ENCODE measurements at regions not wholly inside any gene's neighbourhood (a gene's known extent, or its start where the extent isn't known, plus 50 kb on each side); places are given as distances from the start of the nearest gene placed in this dataset.

GRCh38 chr1:213783893-213784292 is 203.9 kb upstream of the PROX1 start:
- no peak overlapping the region for H3K4me2 ChIP-seq (ENCODE audit: control insufficient read depth, extremely low read depth, insufficient read depth, low read depth, low read length)
- TF ChIP-seq CTCF (optimal IDR thresholded peaks at IDR 0.05 in 1 of 3, IDR thresholded peaks at IDR 0.05 in 1 of 3, conservative IDR thresholded peaks at IDR 0.05 in 1 of 3; ENCODE audit: extremely low read depth in 1 of 3, insufficient read depth in 2 of 3, low read length in 3 of 3) (no peak), EZH2 (IDR thresholded peaks at IDR 0.05; ENCODE audit: low read length) (no peak)
- no peaks in the 10 kb centered on the region for H3K9me3 ChIP-seq (ENCODE audit: control insufficient read depth, low read depth, low read length)
- H4K20me1 ChIP-seq (ENCODE audit: control insufficient read depth, extremely low read depth, insufficient read depth, low read length), result no peaks in the 10 kb centered on the region
- peaks cover 4% of the 10 kb centered on the region for H3K27me3 ChIP-seq (ENCODE audit: control insufficient read depth, extremely low read depth, insufficient read depth, low read length)
- no peak overlapping the region for H3K27ac ChIP-seq (ENCODE audit: control insufficient read depth, insufficient read depth, low read length)
- no peak overlapping the region for H2AFZ ChIP-seq (ENCODE audit: control insufficient read depth, low read length)
- no peaks in the 10 kb centered on the region for H3K36me3 ChIP-seq (ENCODE audit: control insufficient read depth in 2 of 2, extremely low read depth in 1 of 2, insufficient read depth in 2 of 2, low read length in 2 of 2)
- H3K9me1 ChIP-seq (ENCODE audit: control insufficient read depth, extremely low read depth, insufficient read depth, low read length), result no peaks in the 10 kb centered on the region
- DNase-seq (ENCODE audit: low read depth, low spot score), result no peak
- no peak overlapping the region for H3K4me3 ChIP-seq (ENCODE audit: control insufficient read depth in 2 of 3, extremely low read depth in 1 of 3, insufficient read depth in 2 of 3, low read depth in 1 of 3, low read length in 3 of 3)
- H3K9ac ChIP-seq (ENCODE audit: control insufficient read depth, extremely low read depth, insufficient read depth, low read length), result no peak overlapping the region
- dilution Hi-C loops (cut with MboI; ENCODE audit: extremely low pct_ligation_motif_present, low sequenced_read_pairs), result no loop called here
- no peaks in the 10 kb centered on the region for H3K4me1 ChIP-seq (ENCODE audit: control insufficient read depth, extremely low read depth, insufficient read depth, low read length)
- FAIRE-seq, result no peak
- H3K79me2 ChIP-seq (ENCODE audit: control insufficient read depth, insufficient read depth, low read length), result no peaks in the 10 kb centered on the region

DNA sequence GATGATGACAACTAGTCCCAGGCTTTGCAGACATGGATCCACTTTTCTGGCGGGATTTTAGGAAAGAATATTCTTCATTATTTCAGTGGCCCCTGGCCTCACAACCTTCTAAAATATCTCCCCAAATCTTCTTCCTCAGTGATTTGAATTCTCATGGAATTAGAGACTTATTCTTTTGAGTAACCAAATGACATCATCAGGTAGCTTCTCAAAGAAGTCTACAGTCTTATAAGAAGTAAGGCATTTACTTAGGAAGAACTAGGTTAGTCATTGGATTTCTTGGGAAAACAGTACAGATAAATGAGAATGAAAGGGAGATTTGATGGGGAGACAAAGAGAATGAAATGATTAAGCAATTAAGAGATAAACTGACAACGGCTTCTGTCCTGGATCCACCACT is 201.1 kb upstream of the PROX1 start:
- Histone ChIP-seq H4K20me1 (ENCODE audit: control insufficient read depth, extremely low read depth, insufficient read depth, low read length) (no peaks in the 10 kb centered on the region), H3K36me3 (ENCODE audit: control insufficient read depth in 2 of 2, extremely low read depth in 1 of 2, insufficient read depth in 2 of 2, low read length in 2 of 2) (no peaks in the 10 kb centered on the region), H3K4me3 (ENCODE audit: control insufficient read depth in 2 of 3, extremely low read depth in 1 of 3, insufficient read depth in 2 of 3, low read depth in 1 of 3, low read length in 3 of 3) (no peak overlapping the region), H3K27me3 (ENCODE audit: control insufficient read depth, extremely low read depth, insufficient read depth, low read length) (peaks cover 4% of the 10 kb centered on the region), H3K27ac (ENCODE audit: control insufficient read depth, insufficient read depth, low read length) (no peak overlapping the region), H3K4me1 (ENCODE audit: control insufficient read depth, extremely low read depth, insufficient read depth, low read length) (no peaks in the 10 kb centered on the region), H2AFZ (ENCODE audit: control insufficient read depth, low read length) (no peak overlapping the region), H3K4me2 (ENCODE audit: control insufficient read depth, extremely low read depth, insufficient read depth, low read depth, low read length) (no peak overlapping the region), H3K9me3 (ENCODE audit: control insufficient read depth, low read depth, low read length) (no peaks in the 10 kb centered on the region), H3K79me2 (ENCODE audit: control insufficient read depth, insufficient read depth, low read length) (no peaks in the 10 kb centered on the region), H3K9ac (ENCODE audit: control insufficient read depth, extremely low read depth, insufficient read depth, low read length) (no peak overlapping the region), H3K9me1 (ENCODE audit: control insufficient read depth, extremely low read depth, insufficient read depth, low read length) (no peaks in the 10 kb centered on the region)
- dilution Hi-C loops (cut with MboI; ENCODE audit: extremely low pct_ligation_motif_present, low sequenced_read_pairs), result no loop called here
- TF ChIP-seq EZH2 (IDR thresholded peaks at IDR 0.05; ENCODE audit: low read length) (no peak), CTCF (optimal IDR thresholded peaks at IDR 0.05 in 1 of 3, IDR thresholded peaks at IDR 0.05 in 1 of 3, conservative IDR thresholded peaks at IDR 0.05 in 1 of 3; ENCODE audit: extremely low read depth in 1 of 3, insufficient read depth in 2 of 3, low read length in 3 of 3) (no peak)
- DNase-seq (ENCODE audit: low read depth, low spot score) (no peak), FAIRE-seq (no peak)
